Activated effector memory CD4-positive, alpha-beta T cell treated with Interleukin-2 at 50 U/mL for 16 hours (primary cell): ENCODE measurements at regions not wholly inside any gene's neighbourhood (a gene's known extent, or its start where the extent isn't known, plus 50 kb on each side); places are given as distances from the start of the nearest gene placed in this dataset.

ENCODE experiments used
- DNase-seq: peaks from one replicate; pipeline ENCODE4 v3.0.0-alpha.2; 2020

DNA sequence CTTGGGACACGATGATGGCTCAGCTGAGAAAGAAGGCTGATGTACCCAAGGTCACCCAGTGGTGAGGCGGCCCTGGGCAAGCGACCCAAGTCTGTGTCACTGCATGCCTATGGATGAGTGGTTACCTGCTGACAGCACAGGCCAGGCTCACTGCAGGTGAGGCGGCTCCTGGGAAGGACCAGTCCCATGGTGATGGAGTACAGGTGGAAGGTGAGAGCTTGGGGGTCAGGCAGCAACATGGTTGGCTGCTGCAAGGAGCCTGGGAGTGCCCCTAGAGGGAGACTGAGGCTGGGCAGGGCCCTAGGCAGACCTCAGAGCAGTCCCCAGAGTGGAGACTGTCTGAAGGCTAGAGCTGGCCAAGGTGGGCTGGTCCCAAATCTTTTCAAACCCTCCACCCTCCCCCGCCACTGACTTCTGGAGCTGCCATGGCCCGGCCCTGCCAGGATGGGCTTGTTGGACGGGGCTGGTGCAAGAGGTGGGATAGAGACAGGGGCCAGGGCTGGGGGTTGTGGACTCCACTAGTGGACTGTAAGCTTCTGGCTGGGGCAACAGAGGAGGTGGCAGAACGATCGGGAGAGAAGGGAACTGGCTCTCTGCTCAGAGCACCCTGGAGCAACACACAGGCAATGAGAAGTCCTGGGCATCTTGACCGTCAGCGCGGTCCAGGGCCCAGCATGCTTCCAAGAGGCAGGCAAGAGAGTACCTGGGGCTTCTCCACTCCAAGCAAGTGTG lies 72.5 kb upstream of the SLC6A11 start:
- DNase-seq: no peak

DNA sequence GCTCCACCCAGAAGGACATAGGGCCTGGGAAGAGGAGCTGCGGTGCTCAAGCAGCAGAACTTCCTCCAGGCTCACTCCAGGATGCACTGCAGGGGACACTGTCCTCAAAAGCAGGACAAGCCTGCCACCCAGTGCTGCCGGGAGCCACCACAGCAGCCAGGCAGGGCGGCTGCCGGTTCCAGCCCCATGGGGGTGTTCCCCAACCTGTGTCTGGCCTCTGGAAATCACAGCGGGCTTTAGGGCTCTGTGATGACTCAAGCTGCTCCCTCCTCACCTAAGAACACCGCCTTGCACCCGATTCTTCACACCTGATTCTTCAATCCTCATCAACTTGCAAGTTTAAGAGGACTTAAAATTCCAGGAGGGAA lies 71.9 kb upstream of the SLC6A11 start:
- DNase-seq: no peak

- DNase-seq: no peak
Observed at GRCh38 chr3:10745392-10745791, 70.6 kb upstream of the SLC6A11 start.

DNA sequence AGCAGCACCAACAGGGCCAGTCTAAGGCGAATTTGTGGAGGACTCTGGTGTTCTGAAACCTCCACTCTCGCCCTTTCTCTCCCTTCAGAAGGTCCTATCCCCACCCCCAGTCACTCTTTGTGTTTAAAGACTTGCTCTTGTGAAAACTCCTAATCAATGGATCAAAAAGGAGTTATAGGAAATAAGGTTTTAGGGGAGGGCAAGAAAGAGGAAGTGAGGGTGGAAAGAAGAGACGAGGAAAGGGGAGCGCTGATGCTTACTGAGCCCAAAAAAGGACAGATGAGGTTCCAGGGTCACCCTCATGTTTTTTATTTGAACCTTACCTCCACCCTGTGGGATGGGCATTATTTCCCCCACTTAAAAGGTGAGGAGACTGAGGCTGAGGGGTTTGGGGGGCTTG lies 70.0 kb upstream of the SLC6A11 start:
- DNase-seq: no peak

- DNase-seq: no peak
Observed at GRCh38 chr3:10746684-10747083, 69.3 kb upstream of the SLC6A11 start.

DNA sequence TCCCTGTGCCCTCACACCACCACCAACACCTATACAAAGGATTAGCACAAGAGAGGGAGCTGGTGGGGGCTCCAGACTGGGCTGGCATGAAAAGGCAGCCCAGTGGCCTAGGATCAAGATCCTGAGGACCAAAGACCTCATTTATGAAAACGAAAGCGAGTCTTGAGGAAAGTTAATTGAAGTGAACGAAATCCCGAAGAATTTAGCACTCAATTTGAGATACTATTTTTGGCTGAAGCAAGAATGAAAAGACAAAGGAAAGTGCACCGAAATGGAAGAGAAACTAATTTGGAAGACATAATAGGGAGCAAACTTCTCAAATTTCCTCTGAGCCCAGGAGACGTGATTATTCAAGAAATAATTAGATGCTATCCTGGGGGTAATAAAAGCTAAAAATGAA lies 68.7 kb upstream of the SLC6A11 start:
- DNase-seq: no peak

DNA sequence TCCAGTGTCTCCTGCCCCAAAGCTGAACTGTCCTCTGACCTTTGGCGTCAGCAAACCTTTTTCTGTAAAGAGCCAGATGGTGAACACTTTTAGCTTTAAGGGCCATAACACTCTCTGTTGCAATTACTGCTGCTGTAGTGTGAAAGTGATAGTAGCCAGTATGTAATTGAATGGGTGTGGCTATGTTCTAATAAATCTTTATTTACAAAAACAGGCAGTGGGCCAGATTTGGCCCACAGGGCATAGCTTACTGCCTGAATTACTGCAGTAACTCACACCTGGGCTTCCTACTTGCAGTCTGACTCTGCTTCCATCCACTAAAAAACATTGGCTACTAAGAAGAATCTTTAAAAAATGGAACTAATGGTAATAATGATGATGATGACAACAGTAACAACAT lies 68.0 kb upstream of the SLC6A11 start:
- DNase-seq: no peak

GRCh38 chr3:10753964-10754363 lies 62.1 kb upstream of the SLC6A11 start:
- DNase-seq: no peak

DNA sequence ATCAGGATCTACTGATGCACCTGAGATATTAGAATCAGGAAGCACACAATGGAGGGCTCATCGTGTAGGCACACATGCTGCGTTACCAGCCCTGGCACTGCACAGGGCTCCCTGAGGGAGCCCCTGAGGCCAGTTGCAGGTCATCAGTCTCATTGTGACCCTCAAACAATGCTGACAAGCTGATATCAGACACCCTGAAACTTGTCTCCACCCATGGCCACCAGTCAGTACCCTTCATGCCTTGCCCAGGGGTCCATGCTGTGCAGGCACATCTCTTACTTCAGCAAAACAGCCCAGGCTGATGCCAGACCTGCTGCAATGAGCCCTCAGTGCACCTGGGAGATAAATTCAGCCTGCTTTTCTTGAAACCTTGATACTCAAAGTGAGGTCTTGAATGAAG lies 59.5 kb upstream of the SLC6A11 start:
- DNase-seq: no peak

DNA sequence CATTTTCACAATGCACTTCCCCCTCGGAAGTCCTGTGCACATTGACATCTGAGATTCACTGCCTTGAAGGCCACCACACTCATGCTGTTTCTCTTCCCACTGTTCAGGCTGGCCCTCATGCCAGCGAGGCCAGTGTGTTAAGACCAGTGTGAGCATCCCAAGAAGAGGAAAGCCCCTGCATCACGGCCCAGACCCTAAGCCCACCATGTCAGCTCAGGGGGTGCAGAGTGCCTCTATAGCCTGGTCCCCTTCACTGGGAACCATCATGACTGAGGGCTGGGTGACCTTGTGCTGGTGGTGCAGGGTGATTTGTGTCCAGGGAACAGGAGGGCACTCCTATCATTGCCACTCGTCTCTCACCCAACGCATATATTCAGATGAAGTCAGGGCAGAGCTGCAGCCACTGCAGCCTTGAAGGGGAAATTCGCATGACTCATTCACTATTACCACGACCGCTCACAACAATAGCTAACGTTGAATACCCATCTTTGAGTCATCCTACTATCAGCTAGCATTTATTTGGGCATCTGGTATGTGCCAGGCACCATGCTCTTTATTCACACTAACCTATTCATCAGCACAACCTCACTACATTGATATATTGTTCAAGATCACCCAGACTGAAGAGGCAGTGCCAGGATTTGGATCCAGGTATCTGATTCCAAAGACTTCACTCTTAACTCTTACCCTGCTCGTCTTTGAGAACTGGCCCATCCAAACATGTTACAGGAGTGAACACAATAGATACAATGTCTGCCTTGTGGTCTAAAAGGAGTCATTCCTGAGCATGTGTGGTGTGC lies 58.8 kb upstream of the SLC6A11 start:
- DNase-seq: no peak

GRCh38 chr3:10757821-10758130 lies 58.3 kb upstream of the SLC6A11 start:
- no peak for DNase-seq

DNA sequence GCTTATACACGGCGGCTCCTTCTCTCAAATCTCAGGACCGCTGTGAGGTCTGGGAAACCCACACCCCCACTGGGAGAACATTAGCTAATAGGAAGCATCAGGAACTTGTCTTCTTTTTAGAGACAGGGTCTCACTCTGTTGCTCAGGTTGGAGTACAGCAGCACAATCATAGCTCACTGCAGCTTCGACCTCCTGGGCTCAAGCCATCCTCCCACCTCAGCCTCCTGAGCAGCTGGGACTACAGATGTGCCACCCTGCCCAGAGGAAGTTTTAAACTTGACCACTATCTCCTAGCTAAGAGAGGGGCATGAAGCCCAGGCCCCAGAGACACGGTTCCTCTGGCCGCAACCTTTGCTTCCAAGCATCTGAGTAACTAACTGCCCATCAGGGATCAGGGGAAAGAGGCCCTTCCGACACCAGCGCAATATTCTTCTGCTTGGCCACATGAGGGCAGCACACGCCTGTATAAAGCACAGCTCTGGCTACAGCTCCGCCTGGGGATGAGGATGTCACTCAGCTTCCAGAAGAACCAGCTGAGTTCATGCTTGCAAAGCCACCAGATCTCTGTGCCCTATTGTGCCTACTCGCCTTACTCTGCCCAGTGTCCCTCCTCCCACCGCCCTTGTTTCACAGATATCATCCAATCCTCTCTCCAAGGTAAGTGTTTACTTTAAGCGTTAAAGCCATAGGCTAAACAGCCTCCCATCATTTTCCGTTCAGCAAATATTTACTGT lies 57.6 kb upstream of the SLC6A11 start:
- peak; percentile 8 for DNase-seq

DNA sequence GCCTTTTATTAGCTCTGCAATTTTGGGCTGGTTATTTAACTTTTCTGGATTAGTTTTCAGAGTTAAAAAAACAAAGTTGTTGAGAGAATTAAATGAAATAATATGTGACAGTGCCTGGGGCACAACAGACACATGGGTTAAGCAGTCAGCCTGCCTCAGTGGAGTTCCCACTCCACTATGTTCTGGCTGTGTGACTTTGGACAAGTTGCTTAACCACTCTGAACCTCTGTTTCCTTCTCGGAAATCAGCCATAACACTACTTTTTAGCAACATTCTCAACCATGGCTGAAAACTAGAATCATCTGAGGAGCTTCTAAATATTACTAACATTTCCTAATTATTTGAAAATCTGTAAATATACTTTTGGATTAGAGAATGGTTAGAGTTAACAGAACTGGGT lies 56.5 kb upstream of the SLC6A11 start:
- no peak for DNase-seq

DNA sequence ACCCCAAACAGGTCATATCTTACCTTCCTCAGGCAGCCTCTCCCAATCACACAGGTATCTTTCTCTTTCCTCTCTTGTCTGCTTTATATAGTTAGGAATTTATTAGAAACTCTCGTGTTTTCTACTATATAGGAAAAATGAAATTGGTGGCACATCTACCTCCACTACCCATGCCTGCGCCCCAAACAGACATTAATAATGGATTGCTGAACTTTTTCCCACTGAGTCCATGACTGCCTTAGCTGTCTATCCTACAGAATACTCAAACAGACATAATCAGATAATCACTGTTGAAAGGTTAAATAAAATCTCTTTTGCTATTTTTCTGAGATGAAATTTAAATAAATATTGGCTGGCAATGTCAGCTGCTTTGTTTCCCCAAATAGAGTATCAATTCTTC lies 55.8 kb upstream of the SLC6A11 start:
- no peak for DNase-seq

- DNase-seq: no peak
Observed at GRCh38 chr3:10761583-10761982, 54.4 kb upstream of the SLC6A11 start.

- no peak for DNase-seq
Observed at GRCh38 chr3:10762116-10762515, 53.9 kb upstream of the SLC6A11 start.

DNA sequence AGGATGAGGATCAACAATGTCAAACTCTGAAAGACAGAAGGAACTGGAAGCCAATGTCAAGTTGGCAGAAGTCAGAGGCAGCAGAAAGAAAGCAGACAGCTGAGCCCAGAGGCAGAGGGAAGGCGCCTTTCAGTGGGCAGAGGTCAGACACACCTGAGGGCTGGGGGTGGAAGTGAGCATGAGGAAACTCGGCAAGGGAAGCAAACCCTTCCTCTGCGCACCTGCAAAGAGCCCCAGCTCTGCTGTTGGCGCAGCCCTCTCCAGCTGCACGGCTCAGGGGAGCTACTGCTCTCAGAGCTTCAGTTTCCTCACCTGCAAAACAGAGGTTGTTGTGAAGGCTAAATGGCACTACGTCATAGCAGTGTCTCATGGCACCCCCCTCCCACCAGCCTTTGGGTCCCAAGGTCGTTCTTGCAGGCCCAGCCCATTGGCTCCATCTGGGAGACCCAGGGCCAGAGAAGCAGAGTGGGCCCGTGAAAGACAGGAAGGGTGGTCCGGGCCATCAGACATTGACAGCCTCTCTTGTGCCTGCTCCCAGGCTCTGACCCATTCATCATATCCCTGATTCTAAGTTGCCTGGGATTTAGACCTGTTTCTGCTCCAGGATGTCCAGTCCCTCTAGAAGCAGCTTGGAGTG lies 53.3 kb upstream of the SLC6A11 start:
- DNase-seq: no peak

GRCh38 chr3:10763248-10763620 lies 52.8 kb upstream of the SLC6A11 start:
- no peak for DNase-seq

GRCh38 chr3:10763817-10764258 lies 52.2 kb upstream of the SLC6A11 start:
- DNase-seq: no peak

- DNase-seq: no peak
Observed at GRCh38 chr3:10764259-10765051, 51.6 kb upstream of the SLC6A11 start.

GRCh38 chr3:10766049-10766705 lies 49.9 kb upstream of the SLC6A11 start:
- DNase-seq: no peak
